HG02870 (cell line): ENCODE measurements at regions not wholly inside any gene's neighbourhood (a gene's known extent, or its start where the extent isn't known, plus 50 kb on each side); places are given as distances from the start of the nearest gene placed in this dataset.

Experiments used
- ATAC-seq: cut with Tn5 transposase; IDR thresholded peaks from one replicate; pipeline ENCODE4 v1.9.1; 2021; ENCODE audit warnings: mild to moderate bottlenecking, moderate library complexity; ENCODE audit not compliant: unreplicated experiment

GRCh38 chr22:49239264-49240015 lies 588.2 kb downstream of the BRD1 start:
- no peak for ATAC-seq

GRCh38 chr22:49238181-49239141 lies 589.2 kb downstream of the BRD1 start:
- no peak for ATAC-seq

- no peak for ATAC-seq
These were observed 590.0 kb downstream of the BRD1 start for GRCh38 chr22:49237703-49238102.

GRCh38 chr22:49237279-49237678 lies 590.4 kb downstream of the BRD1 start:
- ATAC-seq: no peak

- no peak for ATAC-seq
These were observed 591.1 kb downstream of the BRD1 start for GRCh38 chr22:49236541-49237075.

- ATAC-seq: no peak
These were observed 592.0 kb downstream of the BRD1 start for GRCh38 chr22:49235463-49236300.

- no peak for ATAC-seq
These were observed 593.2 kb downstream of the BRD1 start for GRCh38 chr22:49234459-49234858.

GRCh38 chr22:49233507-49234100 lies 594.1 kb downstream of the BRD1 start:
- ATAC-seq: no peak

GRCh38 chr22:49232319-49233067 lies 595.2 kb downstream of the BRD1 start:
- ATAC-seq: no peak

- ATAC-seq: no peak
These were observed 597.5 kb downstream of the BRD1 start for GRCh38 chr22:49230194-49230577.

GRCh38 chr22:49229483-49230193 lies 598.0 kb downstream of the BRD1 start:
- ATAC-seq: no peak

GRCh38 chr22:49228431-49229037 lies 599.1 kb downstream of the BRD1 start:
- ATAC-seq: no peak

- no peak for ATAC-seq
These were observed 600.0 kb downstream of the BRD1 start for GRCh38 chr22:49227670-49228069.

- no peak for ATAC-seq
These were observed 601.6 kb downstream of the BRD1 start for GRCh38 chr22:49226096-49226495.

GRCh38 chr22:49224243-49224642 lies 603.4 kb downstream of the BRD1 start:
- no peak for ATAC-seq

- no peak for ATAC-seq
These were observed 609.5 kb downstream of the BRD1 start for GRCh38 chr22:49218142-49218541.

- no peak for ATAC-seq
These were observed 611.1 kb downstream of the BRD1 start for GRCh38 chr22:49216579-49216978.

GRCh38 chr22:49215840-49216239 lies 611.8 kb downstream of the BRD1 start:
- no peak for ATAC-seq

GRCh38 chr22:49214976-49215375 lies 612.7 kb downstream of the BRD1 start:
- ATAC-seq: no peak
